ENCODE measurements at regions not wholly inside any gene's neighbourhood (a gene's known extent, or its start where the extent isn't known, plus 50 kb on each side); places are given as distances from the start of the nearest gene placed in this dataset.
"Not testable (repeated sequence)": the region's sequence is repeated elsewhere in the genome, so short reads cannot be mapped to it uniquely, and the experiment has no call there.

GRCh38 chr2:207438414-207439126, 91.2 kb upstream of the CREB1 start:
- Histone ChIP-seq H3K4me1 (ENCODE audit: control insufficient read depth, insufficient read depth, low read length) (no peaks in the 10 kb centered on the region), H3K27me3 (ENCODE audit: control insufficient read depth, insufficient read depth, low read length) (no peaks in the 10 kb centered on the region), H3K9me3 (ENCODE audit: control insufficient read depth, insufficient read depth, low read length) (no peaks in the 10 kb centered on the region), H3K4me3 (ENCODE audit: low read length) (no peak overlapping the region), H3K27ac (ENCODE audit: low read length) (no peak overlapping the region), H3K36me3 (ENCODE audit: control insufficient read depth, insufficient read depth, low read length) (no peaks in the 10 kb centered on the region)
- no peak for ATAC-seq
- H3K9me3 Mint-ChIP-seq, result no peaks in the 10 kb centered on the region
- DNase-seq, result no peak
- H3K36me3 Mint-ChIP-seq, result no peaks in the 10 kb centered on the region
- H3K27ac Mint-ChIP-seq, result no peak overlapping the region
- no peak overlapping the region for H3K4me3 Mint-ChIP-seq
- intact Hi-C loops (cut with micrococcal nuclease), result no loop called here
- WGBS (ENCODE audit: insufficient coverage), result 73% methylated on average over 3 of the region's 3 CpGs
- TF ChIP-seq CTCF (IDR thresholded peaks at IDR 0.05), result no peak
- H3K4me1 Mint-ChIP-seq, result peaks cover 0 to 5% of the 10 kb centered on the region in 2 donors
- H3K27me3 Mint-ChIP-seq (ENCODE audit: low read depth in 2 of 2), result peaks cover 11 to 28% of the 10 kb centered on the region in 2 donors

- H3K9me3 Mint-ChIP-seq; H3K9me3 ChIP-seq (ENCODE audit: control insufficient read depth, insufficient read depth, low read length); intact Hi-C loops (cut with micrococcal nuclease); DNase-seq; H3K36me3 Mint-ChIP-seq; H3K4me3 ChIP-seq (ENCODE audit: low read length); H3K4me3 Mint-ChIP-seq; H3K27ac Mint-ChIP-seq; H3K27me3 ChIP-seq (ENCODE audit: control insufficient read depth, insufficient read depth, low read length); H3K4me1 Mint-ChIP-seq; H3K36me3 ChIP-seq (ENCODE audit: control insufficient read depth, insufficient read depth, low read length); ATAC-seq; H3K4me1 ChIP-seq (ENCODE audit: control insufficient read depth, insufficient read depth, low read length); H3K27ac ChIP-seq (ENCODE audit: low read length): not testable (repeated sequence)
- H3K27me3 Mint-ChIP-seq (ENCODE audit: low read depth in 2 of 2), result peaks cover 7 to 18% of the 10 kb centered on the region in 2 donors
These were observed 89.9 kb upstream of the CREB1 start for GRCh38 chr2:207439881-207440280.

DNA sequence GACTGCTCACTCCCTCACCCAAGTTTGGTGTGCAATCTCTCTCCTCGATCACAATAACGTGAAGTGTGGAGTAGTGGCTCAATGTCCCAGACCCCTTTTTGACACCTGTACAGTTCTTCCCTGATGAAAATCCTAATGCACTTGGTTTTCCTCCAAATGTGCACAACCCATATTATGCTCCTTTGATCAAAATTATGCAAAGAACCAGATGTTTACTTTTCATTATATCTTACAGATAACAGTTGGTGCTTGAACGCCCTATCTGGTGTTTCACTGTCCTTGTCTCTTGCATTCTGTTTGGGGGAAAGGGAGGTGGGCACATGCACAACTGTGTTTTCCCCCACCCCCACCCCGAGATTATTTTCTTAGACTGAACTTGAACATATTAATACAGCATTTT, 85.0 kb upstream of the CREB1 start:
- 89% methylated on average over 3 of the region's 4 CpGs for WGBS (ENCODE audit: insufficient coverage)
- Histone ChIP-seq H3K36me3 (ENCODE audit: control insufficient read depth, insufficient read depth, low read length) (no peaks in the 10 kb centered on the region), H3K9me3 (ENCODE audit: control insufficient read depth, insufficient read depth, low read length) (no peaks in the 10 kb centered on the region), H3K27ac (ENCODE audit: low read length) (no peak overlapping the region), H3K27me3 (ENCODE audit: control insufficient read depth, insufficient read depth, low read length) (no peaks in the 10 kb centered on the region), H3K4me3 (ENCODE audit: low read length) (no peak overlapping the region), H3K4me1 (ENCODE audit: control insufficient read depth, insufficient read depth, low read length) (no peaks in the 10 kb centered on the region)
- Mint-ChIP-seq H3K27me3 (ENCODE audit: low read depth in 2 of 2) (peaks cover 17 to 47% of the 10 kb centered on the region in 2 donors), H3K4me1 (peaks cover 0 to 5% of the 10 kb centered on the region in 2 donors), H3K9me3 (no peaks in the 10 kb centered on the region), H3K36me3 (no peaks in the 10 kb centered on the region), H3K4me3 (no peak overlapping the region), H3K27ac (no peak overlapping the region)
- no peak for TF ChIP-seq CTCF (IDR thresholded peaks at IDR 0.05)
- ATAC-seq, result no peak
- intact Hi-C loops (cut with micrococcal nuclease), result no loop called here
- DNase-seq, result no peak

DNA sequence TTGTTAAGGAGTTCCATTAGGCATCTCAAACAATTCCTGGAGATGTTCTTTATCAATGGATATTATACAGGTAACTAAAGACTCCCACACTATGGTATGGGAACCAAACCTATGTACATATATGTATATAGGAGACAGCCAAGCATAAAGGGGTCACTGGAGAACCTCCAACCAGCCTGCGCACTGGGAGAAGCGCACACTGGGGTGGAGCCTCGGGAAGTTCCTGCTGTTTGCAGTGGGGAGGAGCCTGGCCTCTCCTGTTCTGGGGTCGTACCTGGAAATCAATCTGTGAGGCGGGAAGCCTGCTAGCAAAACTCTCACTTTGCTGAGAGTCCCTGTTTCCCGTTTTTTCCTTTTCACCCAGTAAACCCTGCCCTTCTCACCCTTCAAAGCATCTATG, 83.1 kb upstream of the CREB1 start:
- Mint-ChIP-seq H3K4me1 (peaks cover 0 to 5% of the 10 kb centered on the region in 2 donors), H3K36me3 (no peaks in the 10 kb centered on the region), H3K9me3 (no peaks in the 10 kb centered on the region), H3K4me3 (no peak overlapping the region), H3K27ac (no peak overlapping the region), H3K27me3 (ENCODE audit: low read depth in 2 of 2) (peaks cover 25 to 64% of the 10 kb centered on the region in 2 donors)
- TF ChIP-seq CTCF (IDR thresholded peaks at IDR 0.05), result no peak
- intact Hi-C loops (cut with micrococcal nuclease), result no loop called here
- Histone ChIP-seq H3K27ac (ENCODE audit: low read length) (no peak overlapping the region), H3K27me3 (ENCODE audit: control insufficient read depth, insufficient read depth, low read length) (no peaks in the 10 kb centered on the region), H3K9me3 (ENCODE audit: control insufficient read depth, insufficient read depth, low read length) (no peaks in the 10 kb centered on the region), H3K36me3 (ENCODE audit: control insufficient read depth, insufficient read depth, low read length) (no peaks in the 10 kb centered on the region), H3K4me1 (ENCODE audit: control insufficient read depth, insufficient read depth, low read length) (no peaks in the 10 kb centered on the region), H3K4me3 (ENCODE audit: low read length) (no peak overlapping the region)
- ATAC-seq, result no peak
- DNase-seq, result no peak
- 86% methylated on average over 6 of the region's 6 CpGs for WGBS (ENCODE audit: insufficient coverage)

Measured in natural killer cell (primary cell).